ENCODE measurements at regions not wholly inside any gene's neighbourhood (a gene's known extent, or its start where the extent isn't known, plus 50 kb on each side); places are given as distances from the start of the nearest gene placed in this dataset.

GRCh38 chr3:88784925-88785324, 322.5 kb upstream of the EPHA3 start:
- Mint-ChIP-seq H3K4me1 (ENCODE audit: low read depth) (no peaks in the 10 kb centered on the region), H3K36me3 (ENCODE audit: low read depth) (no peaks in the 10 kb centered on the region)

GRCh38 chr3:88785841-88786240, 321.6 kb upstream of the EPHA3 start:
- Mint-ChIP-seq H3K4me1 (ENCODE audit: low read depth) (no peaks in the 10 kb centered on the region), H3K27ac (no peak overlapping the region), H3K4me3 (no peak overlapping the region), H3K27me3 (no peaks in the 10 kb centered on the region), H3K36me3 (ENCODE audit: low read depth) (no peaks in the 10 kb centered on the region), H3K9me3 (peaks cover 19% of the 10 kb centered on the region)
- TF ChIP-seq, protein P1, sequence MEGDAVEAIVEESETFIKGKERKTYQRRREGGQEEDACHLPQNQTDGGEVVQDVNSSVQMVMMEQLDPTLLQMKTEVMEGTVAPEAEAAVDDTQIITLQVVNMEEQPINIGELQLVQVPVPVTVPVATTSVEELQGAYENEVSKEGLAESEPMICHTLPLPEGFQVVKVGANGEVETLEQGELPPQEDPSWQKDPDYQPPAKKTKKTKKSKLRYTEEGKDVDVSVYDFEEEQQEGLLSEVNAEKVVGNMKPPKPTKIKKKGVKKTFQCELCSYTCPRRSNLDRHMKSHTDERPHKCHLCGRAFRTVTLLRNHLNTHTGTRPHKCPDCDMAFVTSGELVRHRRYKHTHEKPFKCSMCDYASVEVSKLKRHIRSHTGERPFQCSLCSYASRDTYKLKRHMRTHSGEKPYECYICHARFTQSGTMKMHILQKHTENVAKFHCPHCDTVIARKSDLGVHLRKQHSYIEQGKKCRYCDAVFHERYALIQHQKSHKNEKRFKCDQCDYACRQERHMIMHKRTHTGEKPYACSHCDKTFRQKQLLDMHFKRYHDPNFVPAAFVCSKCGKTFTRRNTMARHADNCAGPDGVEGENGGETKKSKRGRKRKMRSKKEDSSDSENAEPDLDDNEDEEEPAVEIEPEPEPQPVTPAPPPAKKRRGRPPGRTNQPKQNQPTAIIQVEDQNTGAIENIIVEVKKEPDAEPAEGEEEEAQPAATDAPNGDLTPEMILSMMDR (IDR thresholded peaks at IDR 0.05), result no peak
- CTCF ChIA-PET, result no interaction called here
- POLR2A ChIA-PET, result no interaction called here
- intact Hi-C loops (cut with micrococcal nuclease), result no loop called here
- no peak for ATAC-seq
- DNase-seq, result no peak

More at GRCh38 chr3:88784925-88785324, 322.5 kb upstream of the EPHA3 start:
- DNase-seq, result no peak
- intact Hi-C loops (cut with micrococcal nuclease), result no loop called here
- Mint-ChIP-seq H3K27me3 (no peaks in the 10 kb centered on the region), H3K27ac (no peak overlapping the region), H3K9me3 (peaks cover 20% of the 10 kb centered on the region), H3K4me3 (no peak overlapping the region)
- ChIA-PET POLR2A (no interaction called here), CTCF (no interaction called here)
- TF ChIP-seq, protein P1 (IDR thresholded peaks at IDR 0.05), result no peak
- no peak for ATAC-seq

- H3K27ac Mint-ChIP-seq, result no peak overlapping the region
- ATAC-seq, result no peak
- CTCF ChIA-PET, result no interaction called here
- H3K27me3 Mint-ChIP-seq, result no peaks in the 10 kb centered on the region
- DNase-seq, result no peak
- intact Hi-C loops (cut with micrococcal nuclease), result no loop called here
- H3K36me3 Mint-ChIP-seq (ENCODE audit: low read depth), result no peaks in the 10 kb centered on the region
- TF ChIP-seq, protein P1 (IDR thresholded peaks at IDR 0.05), result no peak
- no peaks in the 10 kb centered on the region for H3K4me1 Mint-ChIP-seq (ENCODE audit: low read depth)
- POLR2A ChIA-PET, result no interaction called here
- H3K9me3 Mint-ChIP-seq, result peaks cover 22% of the 10 kb centered on the region
- no peak overlapping the region for H3K4me3 Mint-ChIP-seq
Observed at GRCh38 chr3:88795503-88795902, 311.9 kb upstream of the EPHA3 start.

- TF ChIP-seq, protein P1 (IDR thresholded peaks at IDR 0.05), result no peak
- ChIA-PET POLR2A (no interaction called here), CTCF (no interaction called here)
- no peaks in the 10 kb centered on the region for H3K9me3 Mint-ChIP-seq
- no peak for ATAC-seq
- H3K4me1 Mint-ChIP-seq (ENCODE audit: low read depth), result no peaks in the 10 kb centered on the region
- no peaks in the 10 kb centered on the region for H3K36me3 Mint-ChIP-seq (ENCODE audit: low read depth)
- H3K4me3 Mint-ChIP-seq, result no peak overlapping the region
- no peak overlapping the region for H3K27ac Mint-ChIP-seq
- H3K27me3 Mint-ChIP-seq, result no peaks in the 10 kb centered on the region
- intact Hi-C loops (cut with micrococcal nuclease), result no loop called here
- no peak for DNase-seq
Observed at GRCh38 chr3:88807491-88808105, 299.8 kb upstream of the EPHA3 start.

DNA sequence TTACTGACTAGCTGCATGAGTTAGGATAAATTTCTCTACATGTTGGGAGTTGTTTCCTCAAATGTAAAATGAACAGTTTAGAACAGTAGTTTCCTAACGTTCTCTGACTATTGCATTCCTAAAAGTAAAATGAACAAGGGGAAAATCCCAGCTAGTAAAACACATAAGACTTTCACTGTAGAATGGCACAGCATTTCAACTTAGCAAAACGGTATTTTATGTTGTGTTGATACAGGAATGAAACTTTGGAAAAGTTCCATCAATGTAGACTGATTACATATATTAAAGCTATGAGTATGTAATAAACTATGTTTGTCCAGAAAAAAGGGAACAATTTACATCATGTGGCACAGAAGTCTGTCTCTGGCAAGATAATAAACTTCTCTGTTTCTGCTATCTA, 297.4 kb upstream of the EPHA3 start:
- DNase-seq (no peak), ATAC-seq (no peak)
- TF ChIP-seq, protein P1 (IDR thresholded peaks at IDR 0.05), result no peak
- Mint-ChIP-seq H3K4me3 (no peak overlapping the region), H3K27me3 (no peaks in the 10 kb centered on the region), H3K36me3 (ENCODE audit: low read depth) (no peaks in the 10 kb centered on the region), H3K27ac (no peak overlapping the region), H3K4me1 (ENCODE audit: low read depth) (no peaks in the 10 kb centered on the region), H3K9me3 (no peaks in the 10 kb centered on the region)
- ChIA-PET CTCF (no interaction called here), POLR2A (no interaction called here)
- intact Hi-C loops (cut with micrococcal nuclease), result no loop called here
